BE2C (cell line): ENCODE measurements at regions not wholly inside any gene's neighbourhood (a gene's known extent, or its start where the extent isn't known, plus 50 kb on each side); places are given as distances from the start of the nearest gene placed in this dataset.
"Not testable (repeated sequence)": the region's sequence is repeated elsewhere in the genome, so short reads cannot be mapped to it uniquely, and the experiment has no call there.

Experiments
- DNase-seq: peaks from one replicate; pipeline ENCODE4 v3.0.0-alpha.2; 2020
- H3K27me3 ChIP-seq: fragments of 250-450 bp; sonication (Bioruptor Pico); 2 replicates; pipeline ENCODE4 v1.5.1; 2020; ENCODE audit warnings: mild to moderate bottlenecking
- H3K36me3 ChIP-seq: fragments of 250-450 bp; sonication (Bioruptor Pico); 2 replicates; pipeline ENCODE4 v1.5.1; 2020; ENCODE audit warnings: mild to moderate bottlenecking
- H3K4me1 ChIP-seq: fragments of 250-450 bp; sonication (Bioruptor Pico); 2 replicates; pipeline ENCODE4 v1.5.1; 2020
- H3K4me3 ChIP-seq: 2 replicates; pipeline ENCODE4 v1.5.1; 2011; ENCODE audit warnings: low read depth, low read length
- H3K9me3 ChIP-seq: fragments of 250-450 bp; sonication (Bioruptor Pico); 2 replicates; pipeline ENCODE4 v1.5.1; 2020

- H3K4me1 ChIP-seq, H3K4me3 ChIP-seq, H3K9me3 ChIP-seq, H3K27me3 ChIP-seq, DNase-seq, H3K36me3 ChIP-seq: not testable (repeated sequence)
Observed at GRCh38 chr2:111401270-111402140, 280.8 kb downstream of the BCL2L11 start.

- H3K9me3 ChIP-seq, H3K27me3 ChIP-seq, H3K4me3 ChIP-seq, DNase-seq, H3K4me1 ChIP-seq, H3K36me3 ChIP-seq: not testable (repeated sequence)
Observed at GRCh38 chr2:111402450-111402849, 281.7 kb downstream of the BCL2L11 start.

- not testable (repeated sequence) for H3K36me3 ChIP-seq, H3K4me1 ChIP-seq, H3K27me3 ChIP-seq, DNase-seq, H3K9me3 ChIP-seq, H3K4me3 ChIP-seq
Observed at GRCh38 chr2:111403287-111403686, 282.6 kb downstream of the BCL2L11 start.

- not testable (repeated sequence) for H3K4me3 ChIP-seq, H3K36me3 ChIP-seq, H3K27me3 ChIP-seq, H3K9me3 ChIP-seq, DNase-seq, H3K4me1 ChIP-seq
Observed at GRCh38 chr2:111406616-111407015, 285.9 kb downstream of the BCL2L11 start.

- H3K4me1 ChIP-seq, DNase-seq, H3K9me3 ChIP-seq, H3K27me3 ChIP-seq, H3K4me3 ChIP-seq, H3K36me3 ChIP-seq: not testable (repeated sequence)
Observed at GRCh38 chr2:111407632-111408194, 287.0 kb downstream of the BCL2L11 start.

GRCh38 chr2:111410868-111411406 lies 290.2 kb downstream of the BCL2L11 start:
- not testable (repeated sequence) for H3K9me3 ChIP-seq, H3K4me3 ChIP-seq, H3K4me1 ChIP-seq, H3K27me3 ChIP-seq, DNase-seq, H3K36me3 ChIP-seq

GRCh38 chr2:111411867-111412681 lies 291.4 kb downstream of the BCL2L11 start:
- H3K4me1 ChIP-seq, H3K4me3 ChIP-seq, H3K36me3 ChIP-seq, DNase-seq, H3K9me3 ChIP-seq, H3K27me3 ChIP-seq: not testable (repeated sequence)

- H3K9me3 ChIP-seq, H3K4me3 ChIP-seq, H3K4me1 ChIP-seq, DNase-seq, H3K27me3 ChIP-seq, H3K36me3 ChIP-seq: not testable (repeated sequence)
Observed at GRCh38 chr2:111412841-111413650, 292.3 kb downstream of the BCL2L11 start.

- not testable (repeated sequence) for H3K4me3 ChIP-seq, DNase-seq, H3K4me1 ChIP-seq, H3K9me3 ChIP-seq, H3K27me3 ChIP-seq, H3K36me3 ChIP-seq
Observed at GRCh38 chr2:111413950-111414349, 293.2 kb downstream of the BCL2L11 start.

- not testable (repeated sequence) for H3K36me3 ChIP-seq, H3K4me3 ChIP-seq, H3K4me1 ChIP-seq, H3K27me3 ChIP-seq, DNase-seq, H3K9me3 ChIP-seq
Observed at GRCh38 chr2:111415765-111416743, 295.3 kb downstream of the BCL2L11 start.

- not testable (repeated sequence) for H3K9me3 ChIP-seq, DNase-seq, H3K36me3 ChIP-seq, H3K27me3 ChIP-seq, H3K4me3 ChIP-seq, H3K4me1 ChIP-seq
Observed at GRCh38 chr2:111417026-111417425, 296.3 kb downstream of the BCL2L11 start.

GRCh38 chr2:111418091-111418875 lies 297.6 kb downstream of the BCL2L11 start:
- H3K27me3 ChIP-seq, H3K9me3 ChIP-seq, H3K4me3 ChIP-seq, DNase-seq, H3K4me1 ChIP-seq, H3K36me3 ChIP-seq: not testable (repeated sequence)

- H3K4me3 ChIP-seq, H3K4me1 ChIP-seq, DNase-seq, H3K27me3 ChIP-seq, H3K9me3 ChIP-seq, H3K36me3 ChIP-seq: not testable (repeated sequence)
Observed at GRCh38 chr2:111420074-111420473, 299.4 kb downstream of the BCL2L11 start.
